ENCODE measurements at regions not wholly inside any gene's neighbourhood (a gene's known extent, or its start where the extent isn't known, plus 50 kb on each side); places are given as distances from the start of the nearest gene placed in this dataset.
A peak's percentile ranks its signal among the peaks of the same experiment; 100 is the strongest.

DNA sequence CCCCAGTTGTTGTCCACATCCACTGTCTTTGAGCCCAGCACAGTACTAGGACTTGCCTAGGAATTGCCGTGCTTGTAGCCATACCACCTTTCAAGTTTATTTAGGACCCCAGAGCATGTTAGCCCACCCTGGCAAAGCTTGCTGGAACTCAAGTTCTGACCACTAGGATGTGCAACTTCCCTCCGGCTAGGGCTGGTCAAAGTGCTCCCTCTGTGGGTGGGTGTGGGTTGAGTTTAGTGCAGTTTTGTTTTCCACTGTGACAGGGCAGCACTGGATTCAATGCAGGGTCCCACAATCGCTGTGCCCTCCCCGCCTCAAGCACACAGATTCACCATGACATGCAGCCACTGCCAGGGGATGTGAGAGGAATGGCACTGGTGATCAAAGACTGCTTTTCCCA is 96.0 kb downstream of the RASGEF1B start:
- Histone ChIP-seq H3K9me2 (ENCODE audit: insufficient read depth, low read length) (no peaks in the 10 kb centered on the region), H3K4me2 (ENCODE audit: low read length) (no peak overlapping the region), H3K9me3 (ENCODE audit: low read length) (no peaks in the 10 kb centered on the region), H4K20me1 (ENCODE audit: insufficient read depth) (no peaks in the 10 kb centered on the region), H3K36me3 (ENCODE audit: insufficient read depth, low read length) (no peaks in the 10 kb centered on the region), H3F3A (ENCODE audit: insufficient read depth, low read length, poor library complexity, severe bottlenecking) (no peaks in the 10 kb centered on the region), H3K27ac (ENCODE audit: low read length) (no peak overlapping the region), H3K27me3 (ENCODE audit: insufficient read depth, low read depth, low read length) (no peaks in the 10 kb centered on the region), H3K9ac (ENCODE audit: low read length) (no peak overlapping the region), H3K79me2 (replicated peaks; ENCODE audit: insufficient read depth, low read length) (no peaks in the 10 kb centered on the region), H2AFZ (ENCODE audit: low read depth, low read length) (no peak overlapping the region), H3K4me3 (ENCODE audit: low read length) (no peak overlapping the region)
- TF ChIP-seq EZH2 (IDR thresholded peaks at IDR 0.05; ENCODE audit: borderline replicate concordance, insufficient read depth, low read length, poor library complexity, severe bottlenecking) (no peak), POLR2AphosphoS5 (IDR thresholded peaks at IDR 0.05) (no peak), MXI1 (conservative IDR thresholded peaks at IDR 0.05; ENCODE audit: poor library complexity, severe bottlenecking) (no peak), EP300 (conservative IDR thresholded peaks at IDR 0.05; ENCODE audit: poor library complexity, severe bottlenecking) (no peak), TAF1 (IDR thresholded peaks at IDR 0.05; ENCODE audit: low read depth) (no peak), REST (IDR thresholded peaks at IDR 0.05; ENCODE audit: borderline replicate concordance) (no peak)
- TF ChIP-seq, protein P1, sequence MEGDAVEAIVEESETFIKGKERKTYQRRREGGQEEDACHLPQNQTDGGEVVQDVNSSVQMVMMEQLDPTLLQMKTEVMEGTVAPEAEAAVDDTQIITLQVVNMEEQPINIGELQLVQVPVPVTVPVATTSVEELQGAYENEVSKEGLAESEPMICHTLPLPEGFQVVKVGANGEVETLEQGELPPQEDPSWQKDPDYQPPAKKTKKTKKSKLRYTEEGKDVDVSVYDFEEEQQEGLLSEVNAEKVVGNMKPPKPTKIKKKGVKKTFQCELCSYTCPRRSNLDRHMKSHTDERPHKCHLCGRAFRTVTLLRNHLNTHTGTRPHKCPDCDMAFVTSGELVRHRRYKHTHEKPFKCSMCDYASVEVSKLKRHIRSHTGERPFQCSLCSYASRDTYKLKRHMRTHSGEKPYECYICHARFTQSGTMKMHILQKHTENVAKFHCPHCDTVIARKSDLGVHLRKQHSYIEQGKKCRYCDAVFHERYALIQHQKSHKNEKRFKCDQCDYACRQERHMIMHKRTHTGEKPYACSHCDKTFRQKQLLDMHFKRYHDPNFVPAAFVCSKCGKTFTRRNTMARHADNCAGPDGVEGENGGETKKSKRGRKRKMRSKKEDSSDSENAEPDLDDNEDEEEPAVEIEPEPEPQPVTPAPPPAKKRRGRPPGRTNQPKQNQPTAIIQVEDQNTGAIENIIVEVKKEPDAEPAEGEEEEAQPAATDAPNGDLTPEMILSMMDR (IDR thresholded peaks at IDR 0.05; ENCODE audit: poor library complexity, severe bottlenecking), result no peak

GRCh38 chr4:81369886-81370285 is 101.8 kb downstream of the RASGEF1B start:
- Histone ChIP-seq H3K9ac (ENCODE audit: low read length) (no peak overlapping the region), H3K27me3 (ENCODE audit: insufficient read depth, low read depth, low read length) (no peaks in the 10 kb centered on the region), H3K4me3 (ENCODE audit: low read length) (no peak overlapping the region), H3K9me3 (ENCODE audit: low read length) (no peaks in the 10 kb centered on the region), H3K4me2 (ENCODE audit: low read length) (no peak overlapping the region), H3F3A (ENCODE audit: insufficient read depth, low read length, poor library complexity, severe bottlenecking) (no peaks in the 10 kb centered on the region), H2AFZ (ENCODE audit: low read depth, low read length) (no peak overlapping the region), H3K27ac (ENCODE audit: low read length) (no peak overlapping the region), H3K79me2 (replicated peaks; ENCODE audit: insufficient read depth, low read length) (no peaks in the 10 kb centered on the region), H4K20me1 (ENCODE audit: insufficient read depth) (no peaks in the 10 kb centered on the region), H3K9me2 (ENCODE audit: insufficient read depth, low read length) (no peaks in the 10 kb centered on the region), H3K36me3 (ENCODE audit: insufficient read depth, low read length) (no peaks in the 10 kb centered on the region)
- TF ChIP-seq RAD21 (conservative IDR thresholded peaks at IDR 0.05) (no peak), REST (IDR thresholded peaks at IDR 0.05; ENCODE audit: borderline replicate concordance) (no peak)
- TF ChIP-seq, protein P1 (IDR thresholded peaks at IDR 0.05; ENCODE audit: poor library complexity, severe bottlenecking), result peak; percentile 12

All from neural cell (in vitro differentiated cells).